H1 (cell line): ENCODE measurements at regions not wholly inside any gene's neighbourhood (a gene's known extent, or its start where the extent isn't known, plus 50 kb on each side); places are given as distances from the start of the nearest gene placed in this dataset.

Experiments used
- CTCF ChIA-PET: fragments of 300-600 bp; sonication (Branson Sonifier 250); formaldehyde crosslinking; loops from one replicate; lab custom pipeline; 2021; ENCODE audit not compliant: partially characterized antibody; lab: Charles Lee
- POLR2A ChIA-PET: fragments of 300-600 bp; sonication (Branson Sonifier 250); formaldehyde crosslinking; loops from one replicate; lab custom pipeline; 2021; ENCODE audit warnings: inconsistent platforms; ENCODE audit not compliant: partially characterized antibody; lab: Charles Lee
- DNase-seq, 2 experiments: peaks; one replicate each; pipeline versions ENCODE4 v3.0.0 to v3.0.0-alpha.2; 2010 to 2022; ENCODE audit warnings: low spot score in 2 of 2, low read depth in 1 of 2, mixed read lengths in 1 of 2
- FAIRE-seq: peaks from 2 replicates; lab custom pipeline; 2011; peaks lifted over from hg19 to GRCh38; lab: Jason Lieb, UNC
- H2AFZ ChIP-seq: 2 replicates; pipeline ENCODE4 v1.8.1; 2012; ENCODE audit warnings: low read length, inconsistent platforms
- H2AK5ac ChIP-seq: 2 replicates; pipeline ENCODE4 v1.6.1; 2013; ENCODE audit warnings: low read depth, low read length
- H2BK120ac ChIP-seq: replicated peaks from 2 replicates; pipeline ENCODE3; 2013; ENCODE audit warnings: low read depth, low read length, inconsistent platforms
- H2BK12ac ChIP-seq: 2 replicates; pipeline ENCODE4 v1.6.1; 2013; ENCODE audit warnings: low read depth, low read length
- H2BK15ac ChIP-seq: 2 replicates; pipeline ENCODE4 v1.6.1; 2013; ENCODE audit warnings: low read length
- H2BK20ac ChIP-seq: 2 replicates; pipeline ENCODE4 v1.6.1; 2013; ENCODE audit warnings: low read length
- H2BK5ac ChIP-seq: 2 replicates; pipeline ENCODE4 v1.6.1; 2013; ENCODE audit warnings: low read depth, low read length
- H3K14ac ChIP-seq: 2 replicates; pipeline ENCODE4 v1.6.1; 2013; ENCODE audit warnings: inconsistent platforms; ENCODE audit not compliant: insufficient read length
- H3K18ac ChIP-seq: 2 replicates; pipeline ENCODE4 v1.6.1; 2013; ENCODE audit warnings: low read length; ENCODE audit errors: extremely low read depth
- H3K23ac ChIP-seq: 2 replicates; pipeline ENCODE4 v1.6.1; 2013; ENCODE audit warnings: inconsistent platforms; ENCODE audit not compliant: insufficient read length
- H3K23me2 ChIP-seq: 2 replicates; pipeline ENCODE4 v1.6.1; 2013; ENCODE audit warnings: low read depth, low read length
- H3K27ac ChIP-seq: 2 replicates; pipeline ENCODE4 v1.6.1; 2011; ENCODE audit warnings: low read depth, low read length, inconsistent platforms
- H3K27me3 ChIP-seq, 4 experiments: replicated peaks in 1 of 4; 1 replicate in 1 of 4; 2 replicates in 3 of 4; pipeline versions ENCODE4 v1.6.1 to v1.8.1; 2011 to 2013; ENCODE audit warnings: low read length in 3 of 4, mild to moderate bottlenecking in 3 of 4, inconsistent platforms in 2 of 4, mixed read lengths in 2 of 4, moderate library complexity in 1 of 4; ENCODE audit not compliant: control insufficient read depth in 3 of 4, insufficient read depth in 3 of 4; ENCODE audit errors: extremely low read depth in 1 of 4
- H3K36me3 ChIP-seq, 4 experiments: 2 replicates each; pipeline versions ENCODE4 v1.6.1 to v1.8.1; 2011 to 2013; ENCODE audit warnings: mild to moderate bottlenecking in 4 of 4, low read length in 3 of 4, moderate library complexity in 2 of 4, control low read depth in 1 of 4, inconsistent platforms in 1 of 4; ENCODE audit not compliant: insufficient read depth in 4 of 4, control insufficient read depth in 2 of 4
- H3K4ac ChIP-seq: replicated peaks from 2 replicates; pipeline ENCODE3; 2013; ENCODE audit warnings: low read length, low read depth, mixed read lengths, inconsistent platforms; ENCODE audit not compliant: insufficient read length
- H3K4me1 ChIP-seq, 4 experiments: replicated peaks in 1 of 4; 1 replicate in 1 of 4; 2 replicates in 3 of 4; pipeline versions ENCODE4 v1.6.1 to v1.8.1; 2011 to 2013; ENCODE audit warnings: low read length in 3 of 4, inconsistent platforms in 2 of 4, mixed read lengths in 1 of 4; ENCODE audit not compliant: insufficient read depth in 4 of 4, control insufficient read depth in 3 of 4
- H3K4me2 ChIP-seq, 2 experiments: 2 replicates each; pipeline versions ENCODE4 v1.6.1 to v1.8.1; 2011 to 2013; ENCODE audit warnings: low read depth in 2 of 2, low read length in 2 of 2, control low read depth in 1 of 2, inconsistent platforms in 1 of 2, mild to moderate bottlenecking in 1 of 2; ENCODE audit not compliant: insufficient read depth in 1 of 2
- H3K4me3 ChIP-seq, 4 experiments: fragments of 200-600, 300-600 bp in 1 of 4; sonication (generic), shearing (Covaris generic), sonication (Bioruptor Twin) in 1 of 4; 2 replicates each; pipeline versions ENCODE4 v1.5.1 to v1.8.1; 2011 to 2016; ENCODE audit warnings: low read length in 4 of 4, low read depth in 3 of 4, control low read depth in 2 of 4, inconsistent platforms in 2 of 4, mild to moderate bottlenecking in 2 of 4, mixed read lengths in 1 of 4, moderate library complexity in 1 of 4; ENCODE audit not compliant: insufficient read depth in 2 of 4; ENCODE audit errors: extremely low read depth in 1 of 4
- H3K56ac ChIP-seq: replicated peaks from 2 replicates; pipeline ENCODE3; 2013; ENCODE audit warnings: low read depth, mild to moderate bottlenecking, mixed read lengths, low read length, inconsistent platforms; ENCODE audit not compliant: insufficient read length
- H3K79me1 ChIP-seq: 2 replicates; pipeline ENCODE4 v1.6.1; 2013; ENCODE audit warnings: low read depth, low read length, control low read depth
- H3K79me2 ChIP-seq, 2 experiments: 2 replicates each; pipeline versions ENCODE4 v1.6.1 to v1.8.1; 2012 to 2013; ENCODE audit warnings: low read length in 2 of 2, mild to moderate bottlenecking in 2 of 2, inconsistent platforms in 1 of 2; ENCODE audit not compliant: insufficient read depth in 2 of 2, control insufficient read depth in 1 of 2
- H3K9ac ChIP-seq, 4 experiments: replicated peaks in 1 of 4; 1 replicate in 1 of 4; 2 replicates in 3 of 4; pipeline versions ENCODE4 v1.6.1 to v1.8.1; 2011 to 2013; ENCODE audit warnings: low read depth in 3 of 4, low read length in 3 of 4, control low read depth in 2 of 4, mild to moderate bottlenecking in 2 of 4, moderate library complexity in 2 of 4, inconsistent platforms in 1 of 4; ENCODE audit errors: extremely low read depth in 1 of 4
- H3K9me3 ChIP-seq, 2 experiments: 2 replicates each; pipeline versions ENCODE4 v1.6.1 to v1.8.1; 2012 to 2013; ENCODE audit warnings: mild to moderate bottlenecking in 2 of 2, moderate library complexity in 2 of 2, control low read depth in 1 of 2, inconsistent platforms in 1 of 2, low read depth in 1 of 2, low read length in 1 of 2, mixed read lengths in 1 of 2; ENCODE audit not compliant: insufficient read depth in 2 of 2
- H4K20me1 ChIP-seq, 2 experiments: replicated peaks in 1 of 2; 2 replicates each; pipeline versions ENCODE3 to v1.8.1; 2011 to 2013; ENCODE audit warnings: inconsistent platforms in 2 of 2, low read length in 2 of 2, mild to moderate bottlenecking in 1 of 2; ENCODE audit not compliant: insufficient read depth in 2 of 2, control insufficient read depth in 1 of 2
- H4K5ac ChIP-seq: 2 replicates; pipeline ENCODE4 v1.6.1; 2013; ENCODE audit warnings: low read length, low read depth, mixed read lengths, inconsistent platforms; ENCODE audit not compliant: insufficient read length
- H4K8ac ChIP-seq: 2 replicates; pipeline ENCODE4 v1.8.0; 2013; ENCODE audit warnings: mild to moderate bottlenecking, moderate library complexity, low read length, inconsistent platforms; ENCODE audit not compliant: insufficient read depth; ENCODE audit errors: extremely low read depth
- H4K91ac ChIP-seq: replicated peaks from 2 replicates; pipeline ENCODE3; 2013; ENCODE audit warnings: low read length, mixed read lengths, inconsistent platforms; ENCODE audit not compliant: insufficient read length
- BACH1 ChIP-seq: IDR thresholded peaks from 2 replicates; pipeline ENCODE4 v1.6.1; 2012; ENCODE audit warnings: low read length, improper control_type of control experiment
- BRCA1 ChIP-seq: IDR thresholded peaks from 2 replicates; pipeline ENCODE4 v1.6.1; 2012; ENCODE audit warnings: low read depth, low read length, improper control_type of control experiment
- GABPA ChIP-seq: IDR thresholded peaks from 2 replicates; pipeline ENCODE4 v1.6.1; 2011; ENCODE audit warnings: mild to moderate bottlenecking, low read length, moderate library complexity, borderline replicate concordance; ENCODE audit not compliant: insufficient read depth
- KDM5A ChIP-seq: fragments of 200-600 bp; IDR thresholded peaks from 2 replicates; pipeline ENCODE4 v1.7.1; 2012; ENCODE audit warnings: mild to moderate bottlenecking, low read length, inconsistent platforms, mixed read lengths
- MAX ChIP-seq: IDR thresholded peaks from 2 replicates; pipeline ENCODE4 v1.6.1; 2012; ENCODE audit warnings: inconsistent platforms
- NANOG ChIP-seq: IDR thresholded peaks from 2 replicates; pipeline ENCODE4 v1.6.1; 2011; ENCODE audit warnings: low read length, low read depth, mild to moderate bottlenecking, inconsistent platforms; ENCODE audit not compliant: insufficient read depth, poor library complexity, severe bottlenecking
- NRF1 ChIP-seq: IDR thresholded peaks from 2 replicates; pipeline ENCODE4 v1.6.1; 2011; ENCODE audit warnings: mild to moderate bottlenecking, low read depth, low read length, improper control_type of control experiment
- POLR2A ChIP-seq, 2 experiments: IDR thresholded peaks; 1 replicate in 1 of 2; 2 replicates in 1 of 2; pipeline ENCODE4 v1.6.1; 2011; ENCODE audit warnings: low read depth in 2 of 2, low read length in 2 of 2, mild to moderate bottlenecking in 2 of 2; ENCODE audit errors: control extremely low read depth in 1 of 2
- POLR2AphosphoS5 ChIP-seq: IDR thresholded peaks from 2 replicates; pipeline ENCODE4 v1.6.1; 2011; ENCODE audit warnings: low read depth, low read length
- SIN3A ChIP-seq, 2 experiments: IDR thresholded peaks in 1 of 2; conservative IDR thresholded peaks in 1 of 2; 2 replicates each; pipeline ENCODE4 v1.6.1; 2011 to 2012; ENCODE audit warnings: low read length in 2 of 2, improper control_type of control experiment in 1 of 2, low read depth in 1 of 2, mild to moderate bottlenecking in 1 of 2
- SIX5 ChIP-seq: IDR thresholded peaks from 2 replicates; pipeline ENCODE4 v1.6.1; 2011; ENCODE audit warnings: mild to moderate bottlenecking, low read depth, low read length
- SRF ChIP-seq: IDR thresholded peaks from 2 replicates; pipeline ENCODE4 v1.6.1; 2011; ENCODE audit warnings: mild to moderate bottlenecking, low read depth, low read length, moderate library complexity
- SUZ12 ChIP-seq: fragments of 200-600 bp; sonication (generic); IDR thresholded peaks from 2 replicates; pipeline ENCODE4 v1.6.1; 2012; ENCODE audit warnings: mild to moderate bottlenecking, inconsistent platforms, low read length, moderate library complexity, mixed read lengths
- TBP ChIP-seq: IDR thresholded peaks from 2 replicates; pipeline ENCODE4 v1.6.1; 2011; ENCODE audit warnings: low read depth, low read length, improper control_type of control experiment
- WGBS, 2 experiments: shearing (Covaris generic) in 1 of 2; methylation state at CpG; one replicate each; pipeline versions ENCODE4 v1.1.6 to v1.1.7; 2013 to 2015; ENCODE audit warnings: low lambda C conversion rate in 2 of 2, mixed read lengths in 2 of 2, inconsistent platforms in 1 of 2, low coverage in 1 of 2, missing lambda C conversion rate in 1 of 2; ENCODE audit not compliant: insufficient replicate concordance in 2 of 2, insufficient coverage in 1 of 2, insufficient read length in 1 of 2; ENCODE audit errors: extremely low coverage in 1 of 2, missing lambda C conversion rate in 1 of 2; 5-methylcytosine and 5-hydroxymethylcytosine counted together

DNA sequence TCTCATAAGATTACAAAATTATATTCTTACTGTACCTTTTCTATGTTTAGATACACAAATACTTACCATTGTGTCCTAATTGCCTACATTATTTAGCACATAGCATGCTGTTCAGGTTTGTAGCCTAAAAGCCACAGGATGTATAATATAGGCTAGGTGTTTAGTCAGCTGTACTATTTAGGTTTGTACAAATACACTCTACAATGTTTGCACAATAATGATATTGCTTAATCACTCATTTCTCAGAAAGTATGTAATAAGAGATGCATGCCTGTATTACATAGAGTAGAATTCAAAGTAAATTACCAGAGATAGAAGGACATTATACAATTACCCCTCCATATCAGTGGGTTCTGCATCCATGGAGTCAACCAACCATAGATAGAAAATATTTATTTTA is 201.1 kb upstream of the COL3A1 start (continued):
- TF ChIP-seq POLR2AphosphoS5 = no peak

- no peaks in the 10 kb centered on the region for H3K4me1 ChIP-seq
- H3K4me3 ChIP-seq = no peak overlapping the region
- H3K23ac ChIP-seq = no peak overlapping the region
- no peak overlapping the region for H2BK5ac ChIP-seq
- H2AK5ac ChIP-seq = no peak overlapping the region
- no peaks in the 10 kb centered on the region for H3K27me3 ChIP-seq
- H3K4ac ChIP-seq = no peak overlapping the region
- H4K5ac ChIP-seq = no peak overlapping the region
- no peak overlapping the region for H2AFZ ChIP-seq
- 86% methylated on average over 1 of the region's 1 CpG; no CpG with 5 or more reads in 1 of the 2 experiments for WGBS, 2 experiments
- no peak overlapping the region for H3K56ac ChIP-seq
- no peak overlapping the region for H3K4me2 ChIP-seq
- no peak overlapping the region for H2BK12ac ChIP-seq
- CTCF ChIA-PET = no interaction called here
- no peaks in the 10 kb centered on the region for H3K79me2 ChIP-seq
- H3K14ac ChIP-seq = no peak overlapping the region
- H3K27ac ChIP-seq = no peak overlapping the region
- no peaks in the 10 kb centered on the region for H3K23me2 ChIP-seq
- no peak overlapping the region for H4K91ac ChIP-seq
- H2BK15ac ChIP-seq = no peak overlapping the region
- H3K9me3 ChIP-seq = no peaks in the 10 kb centered on the region
- no peak overlapping the region for H3K18ac ChIP-seq
- H3K36me3 ChIP-seq = no peaks in the 10 kb centered on the region
- no peak overlapping the region for H3K9ac ChIP-seq
- no peak overlapping the region for H2BK120ac ChIP-seq
- H4K8ac ChIP-seq = no peak overlapping the region
- DNase-seq = no peak
- no peaks in the 10 kb centered on the region for H3K79me1 ChIP-seq
- H2BK20ac ChIP-seq = no peak overlapping the region
- H4K20me1 ChIP-seq = no peaks in the 10 kb centered on the region
- FAIRE-seq = no peak
- POLR2A ChIA-PET = no interaction called here
- TF ChIP-seq SIN3A (conservative IDR thresholded peaks at IDR 0.05 in 1 of 2, IDR thresholded peaks at IDR 0.05 in 1 of 2; ENCODE audit: low read depth in 1 of 2, low read length in 2 of 2) (no peak), TBP (no peak), NANOG (no peak), GABPA (no peak), SIX5 (no peak), MAX (no peak), SRF (no peak), KDM5A (no peak), BACH1 (no peak), BRCA1 (no peak), POLR2A (IDR thresholded peaks at IDR 0.05; ENCODE audit: control extremely low read depth in 1 of 2, low read depth in 2 of 2, low read length in 2 of 2) (no peak), SUZ12 (no peak), NRF1 (no peak)
Observed at GRCh38 chr2:188776634-188777033, 197.5 kb upstream of the COL3A1 start.
